ENCODE measurements at regions not wholly inside any gene's neighbourhood (a gene's known extent, or its start where the extent isn't known, plus 50 kb on each side); places are given as distances from the start of the nearest gene placed in this dataset.
"Not testable (repeated sequence)": the region's sequence is repeated elsewhere in the genome, so short reads cannot be mapped to it uniquely, and the experiment has no call there.

DNA sequence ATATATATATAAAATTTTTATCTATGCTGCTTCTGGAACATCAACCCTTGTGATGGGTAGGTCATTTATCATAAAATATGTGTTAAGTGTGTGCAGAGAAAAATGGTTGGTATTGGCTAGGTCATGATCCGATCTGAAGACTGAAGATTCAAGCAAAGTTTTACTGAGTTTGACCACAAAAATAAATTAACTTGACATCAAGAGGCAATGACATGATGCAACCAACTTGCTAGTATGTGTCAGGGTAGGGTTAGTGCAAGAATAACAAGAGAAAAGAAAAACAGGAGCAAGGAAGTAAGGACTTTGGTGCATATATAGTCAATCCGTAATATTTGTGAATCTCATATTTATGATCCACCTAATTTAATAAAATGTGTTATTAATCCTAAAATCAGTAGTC is 1202.0 kb upstream of the ADGRB3 start:
- TF ChIP-seq, protein P1, sequence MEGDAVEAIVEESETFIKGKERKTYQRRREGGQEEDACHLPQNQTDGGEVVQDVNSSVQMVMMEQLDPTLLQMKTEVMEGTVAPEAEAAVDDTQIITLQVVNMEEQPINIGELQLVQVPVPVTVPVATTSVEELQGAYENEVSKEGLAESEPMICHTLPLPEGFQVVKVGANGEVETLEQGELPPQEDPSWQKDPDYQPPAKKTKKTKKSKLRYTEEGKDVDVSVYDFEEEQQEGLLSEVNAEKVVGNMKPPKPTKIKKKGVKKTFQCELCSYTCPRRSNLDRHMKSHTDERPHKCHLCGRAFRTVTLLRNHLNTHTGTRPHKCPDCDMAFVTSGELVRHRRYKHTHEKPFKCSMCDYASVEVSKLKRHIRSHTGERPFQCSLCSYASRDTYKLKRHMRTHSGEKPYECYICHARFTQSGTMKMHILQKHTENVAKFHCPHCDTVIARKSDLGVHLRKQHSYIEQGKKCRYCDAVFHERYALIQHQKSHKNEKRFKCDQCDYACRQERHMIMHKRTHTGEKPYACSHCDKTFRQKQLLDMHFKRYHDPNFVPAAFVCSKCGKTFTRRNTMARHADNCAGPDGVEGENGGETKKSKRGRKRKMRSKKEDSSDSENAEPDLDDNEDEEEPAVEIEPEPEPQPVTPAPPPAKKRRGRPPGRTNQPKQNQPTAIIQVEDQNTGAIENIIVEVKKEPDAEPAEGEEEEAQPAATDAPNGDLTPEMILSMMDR (IDR thresholded peaks at IDR 0.05; ENCODE audit: low read length, missing control alignments), result no peak
- DNase-seq (ENCODE audit: low read depth), result peak; percentile 9
- no peak overlapping the region for H3K4me3 ChIP-seq (replicated peaks; ENCODE audit: low read depth, low read length)

DNA sequence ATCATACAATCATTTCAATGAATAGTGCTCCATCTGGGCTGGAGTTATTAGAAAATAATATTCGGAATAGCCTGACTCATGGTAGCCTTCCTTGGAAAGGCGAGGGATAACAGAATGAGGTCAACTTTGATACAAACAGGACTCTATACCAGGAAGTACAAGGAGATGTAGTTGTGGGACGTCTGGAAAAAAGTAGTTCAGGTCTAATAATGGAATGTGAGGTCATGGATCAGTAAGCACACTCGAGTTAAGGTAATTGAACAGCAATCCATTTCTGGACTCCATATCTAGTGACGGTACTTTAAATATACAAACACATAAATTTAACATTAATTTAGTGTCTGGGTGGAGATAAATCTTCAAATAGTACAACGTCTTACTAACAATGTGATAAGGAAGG is 1204.0 kb upstream of the ADGRB3 start:
- TF ChIP-seq, protein P1 (IDR thresholded peaks at IDR 0.05; ENCODE audit: low read length, missing control alignments), result no peak
- no peak for DNase-seq (ENCODE audit: low read depth)
- no peak overlapping the region for H3K4me3 ChIP-seq (replicated peaks; ENCODE audit: low read depth, low read length)

DNA sequence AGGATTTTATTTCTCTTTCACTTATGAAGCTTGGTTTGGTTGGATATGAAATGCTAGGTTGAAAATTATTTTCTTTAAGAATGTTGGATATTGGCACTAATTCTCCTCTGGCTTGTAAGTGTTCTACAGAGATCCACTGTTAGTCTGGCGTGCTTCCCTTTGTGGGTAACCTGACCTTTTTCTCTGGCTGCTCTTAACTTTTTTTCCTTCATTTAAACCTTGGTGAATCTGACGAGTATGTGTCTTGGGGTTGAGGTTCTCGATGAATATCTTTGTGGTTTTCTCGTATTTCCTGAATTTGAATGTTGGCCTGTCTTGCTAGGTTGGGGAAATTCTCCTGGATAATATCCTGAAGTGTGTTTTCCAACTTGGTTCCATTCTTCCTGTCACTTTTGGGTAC is 1208.4 kb upstream of the ADGRB3 start:
- not testable (repeated sequence) for DNase-seq (ENCODE audit: low read depth); H3K4me3 ChIP-seq (replicated peaks; ENCODE audit: low read depth, low read length)

DNA sequence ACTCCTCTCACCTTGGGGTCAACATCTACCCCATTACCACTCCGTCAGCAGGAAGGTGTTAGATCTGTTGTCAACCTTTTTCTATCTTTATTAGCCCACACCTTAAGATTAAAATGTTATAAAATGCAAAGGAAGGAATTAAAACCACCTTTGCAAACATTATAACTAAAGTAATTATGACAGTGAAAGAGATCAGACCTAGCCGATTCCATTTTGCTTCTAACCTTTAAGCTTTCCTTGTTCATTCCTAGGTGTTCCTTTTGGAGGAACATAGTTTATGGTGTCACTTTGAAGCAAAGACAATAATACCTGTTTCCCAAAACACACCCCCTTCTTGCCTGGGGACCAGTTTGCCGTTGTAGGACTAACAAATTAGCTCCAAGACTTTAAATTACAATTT is 1223.0 kb upstream of the ADGRB3 start:
- DNase-seq (ENCODE audit: low read depth), result no peak
- no peak overlapping the region for H3K4me3 ChIP-seq (replicated peaks; ENCODE audit: low read depth, low read length)
- TF ChIP-seq, protein P1 (IDR thresholded peaks at IDR 0.05; ENCODE audit: low read length, missing control alignments), result no peak

DNA sequence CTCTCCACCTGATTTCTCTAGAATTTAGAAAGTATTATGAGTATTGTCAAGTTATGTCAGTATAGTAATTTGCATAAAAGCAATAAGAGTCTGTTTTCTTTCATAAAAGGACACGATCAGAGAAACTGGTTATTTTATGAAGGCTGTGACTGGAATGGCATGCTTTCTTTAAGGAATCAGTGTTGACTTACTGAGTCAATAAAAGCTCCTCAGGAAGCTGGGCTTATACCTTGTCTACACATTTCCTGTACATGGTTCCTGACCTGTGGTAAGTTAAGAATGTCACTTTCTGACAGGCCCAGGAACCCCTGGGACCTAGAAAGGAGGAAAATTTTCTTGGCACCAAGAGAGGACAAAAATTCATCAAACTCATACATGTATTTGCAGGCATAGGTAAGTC is 1224.0 kb upstream of the ADGRB3 start:
- DNase-seq (ENCODE audit: low read depth), result no peak
- TF ChIP-seq, protein P1 (IDR thresholded peaks at IDR 0.05; ENCODE audit: low read length, missing control alignments), result no peak
- H3K4me3 ChIP-seq (replicated peaks; ENCODE audit: low read depth, low read length), result no peak overlapping the region

DNA sequence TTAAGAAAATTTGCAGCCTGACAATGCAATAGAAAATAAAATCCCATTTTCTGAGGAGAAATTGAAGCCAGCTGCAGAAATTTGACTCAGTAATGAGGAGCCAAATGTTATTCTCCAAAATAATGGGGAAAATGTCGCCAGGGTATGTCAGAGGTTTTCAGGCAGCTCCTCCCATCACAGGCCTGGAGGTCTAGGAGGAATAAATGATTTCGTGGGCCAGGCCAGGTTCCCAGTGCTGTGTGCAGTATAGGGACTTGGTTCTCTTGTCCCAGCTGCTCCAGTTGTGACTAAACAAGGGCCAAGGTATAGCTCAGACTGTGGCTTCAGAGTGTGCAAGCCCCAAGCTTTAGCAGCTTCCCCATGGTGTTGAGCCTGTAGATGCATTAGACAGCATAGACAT is 1240.8 kb upstream of the ADGRB3 start:
- TF ChIP-seq, protein P1 (IDR thresholded peaks at IDR 0.05; ENCODE audit: low read length, missing control alignments), result no peak
- no peak for DNase-seq (ENCODE audit: low read depth)

DNA sequence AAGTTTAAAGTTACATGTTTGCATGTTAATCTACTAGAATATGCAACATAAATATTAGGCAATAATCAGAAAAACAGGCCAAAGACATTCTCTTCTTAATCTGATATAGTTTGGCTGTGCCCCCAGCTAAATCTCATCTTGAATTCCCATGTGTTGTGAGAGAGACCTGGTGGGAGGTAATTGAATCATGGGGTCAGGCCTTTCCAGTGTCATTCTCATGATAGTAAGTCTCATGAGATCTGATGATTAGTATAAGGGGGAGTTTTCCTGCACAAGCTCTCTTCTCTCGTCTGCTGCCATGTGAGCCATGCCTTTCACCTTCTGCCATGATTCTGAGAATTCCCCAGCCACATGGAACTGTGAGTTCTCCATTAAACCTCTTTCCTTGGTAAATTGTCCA is 1241.7 kb upstream of the ADGRB3 start:
- no peak for DNase-seq (ENCODE audit: low read depth)
- no peak overlapping the region for H3K4me3 ChIP-seq (replicated peaks; ENCODE audit: low read depth, low read length)
- TF ChIP-seq, protein P1 (IDR thresholded peaks at IDR 0.05; ENCODE audit: low read length, missing control alignments), result no peak

More for the DNA sequence above, 1240.8 kb upstream of the ADGRB3 start:
- H3K4me3 ChIP-seq (replicated peaks; ENCODE audit: low read depth, low read length), result no peak overlapping the region

DNA sequence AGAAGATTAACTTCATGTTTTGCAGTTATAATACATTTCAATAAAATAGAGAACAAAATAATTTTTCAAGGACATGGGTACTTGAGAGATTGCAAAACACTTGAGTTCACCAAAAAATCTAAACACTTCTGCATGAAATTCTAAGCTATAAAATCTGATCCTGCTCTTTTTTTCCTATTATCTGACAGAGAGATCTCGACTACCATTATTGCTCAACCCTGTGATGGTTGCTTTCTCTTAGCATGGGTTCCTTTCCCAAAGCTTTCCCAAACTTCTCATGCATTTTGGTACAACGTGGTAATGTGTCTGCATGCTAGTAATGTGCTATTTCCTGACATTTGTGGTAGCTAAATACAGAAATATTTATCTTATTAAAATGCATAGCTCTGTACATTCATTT is 1243.1 kb upstream of the ADGRB3 start:
- TF ChIP-seq, protein P1 (IDR thresholded peaks at IDR 0.05; ENCODE audit: low read length, missing control alignments), result no peak
- H3K4me3 ChIP-seq (replicated peaks; ENCODE audit: low read depth, low read length), result no peak overlapping the region
- DNase-seq (ENCODE audit: low read depth), result no peak

Measured in fibroblast of pulmonary artery (primary cell).